NCI-H2196 treated with DMSO at 0.1 percent for 48 hours (cell line): ENCODE measurements at regions not wholly inside any gene's neighbourhood (a gene's known extent, or its start where the extent isn't known, plus 50 kb on each side); places are given as distances from the start of the nearest gene placed in this dataset.
"Not testable (repeated sequence)": the region's sequence is repeated elsewhere in the genome, so short reads cannot be mapped to it uniquely, and the experiment has no call there.

Source experiments
- DNase-seq: peaks from one replicate; lab custom pipeline; 2025; ENCODE audit not compliant: unreplicated experiment; lab: John Stamatoyannopoulos, UW

DNA sequence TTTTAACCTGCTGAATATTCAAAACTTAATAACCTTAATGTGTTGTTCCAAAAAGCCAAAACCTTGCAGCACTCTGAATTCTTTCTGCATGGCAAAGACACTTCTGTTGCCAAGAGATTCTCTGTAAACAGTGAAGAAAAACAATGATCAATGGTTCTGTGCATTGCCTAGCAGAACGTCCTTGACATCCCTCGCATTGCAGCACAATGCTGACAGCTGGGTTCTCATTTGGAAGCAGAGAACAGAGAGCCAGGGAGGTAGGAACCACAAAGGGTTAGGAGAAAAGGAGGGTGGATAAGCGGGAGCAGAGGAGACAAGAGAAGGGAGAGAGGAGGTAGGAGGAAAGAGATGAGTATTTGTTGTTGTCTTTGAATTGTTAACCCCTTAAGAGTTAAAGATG lies 501.1 kb downstream of the NAV3 start:
- DNase-seq = no peak

DNA sequence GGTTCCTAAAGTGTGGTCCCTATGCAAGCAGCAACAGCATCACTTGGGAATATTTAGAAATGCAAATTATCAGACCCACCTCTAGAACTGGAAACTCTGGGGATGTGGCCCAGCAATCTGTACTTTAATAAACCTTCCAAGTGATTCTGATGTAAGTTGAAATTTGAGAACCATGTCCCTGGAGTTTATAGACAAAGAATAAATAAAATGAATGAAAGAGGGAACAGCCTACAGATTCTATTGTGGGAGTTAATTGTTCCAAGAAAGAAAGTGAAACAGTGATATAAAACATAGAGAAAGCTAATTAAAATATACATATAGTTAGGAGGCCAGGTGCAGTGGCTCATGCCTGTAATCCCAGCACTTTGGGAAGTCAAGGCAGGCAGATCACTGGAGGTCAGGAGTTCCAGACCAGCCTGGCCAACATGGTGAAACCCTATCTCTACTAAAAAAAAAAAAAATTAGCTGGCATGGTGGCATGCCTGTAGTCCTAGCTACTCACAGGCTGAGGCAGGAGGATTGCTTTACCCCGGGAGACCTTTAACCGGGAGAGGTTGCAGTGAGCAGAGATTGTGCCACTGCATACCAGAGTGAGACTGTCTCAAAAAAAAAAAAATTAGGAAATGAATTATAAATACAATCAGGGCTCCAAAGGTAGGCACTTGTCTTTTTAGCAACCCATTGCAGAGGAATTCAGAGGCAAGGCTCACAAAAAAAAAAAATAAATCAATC lies 507.5 kb downstream of the NAV3 start:
- no peak for DNase-seq

DNA sequence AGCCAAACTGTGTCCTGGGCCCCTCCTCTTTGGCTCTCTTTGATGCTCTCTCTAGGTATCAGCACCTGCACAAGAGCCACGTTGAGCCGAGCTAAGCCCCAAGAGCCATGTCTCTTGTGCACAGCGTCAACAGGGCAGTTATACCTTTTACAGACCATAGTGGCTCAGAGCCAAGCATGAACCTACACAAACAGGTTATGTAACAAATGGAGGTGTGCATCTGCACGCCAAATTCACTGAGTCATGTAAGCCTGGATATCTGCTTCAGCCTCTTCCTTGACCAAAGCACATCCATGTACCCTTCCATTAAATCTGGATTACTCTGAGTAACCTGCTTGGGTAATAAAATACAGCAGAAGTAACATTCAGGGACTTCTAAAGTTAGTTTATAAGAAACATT lies 509.7 kb downstream of the NAV3 start:
- no peak for DNase-seq

DNA sequence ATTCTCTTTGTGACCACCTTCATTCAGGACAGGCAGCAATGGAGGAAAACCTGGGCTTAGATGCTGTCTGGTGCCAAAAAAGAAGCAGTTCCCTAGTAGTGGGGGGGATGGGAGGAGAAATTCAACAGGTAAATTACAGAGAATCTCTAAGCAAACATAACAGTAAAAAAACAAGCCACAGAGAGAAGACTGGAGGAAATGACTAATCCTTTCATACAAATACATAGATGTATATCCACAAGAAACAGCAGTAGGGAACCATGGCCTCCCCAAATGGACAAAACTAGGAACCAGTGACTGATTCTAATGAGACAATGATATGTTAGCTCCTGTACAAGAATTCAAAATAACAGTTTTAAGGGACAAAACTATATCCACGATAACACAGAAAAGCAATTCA lies 513.0 kb downstream of the NAV3 start:
- no peak for DNase-seq

DNA sequence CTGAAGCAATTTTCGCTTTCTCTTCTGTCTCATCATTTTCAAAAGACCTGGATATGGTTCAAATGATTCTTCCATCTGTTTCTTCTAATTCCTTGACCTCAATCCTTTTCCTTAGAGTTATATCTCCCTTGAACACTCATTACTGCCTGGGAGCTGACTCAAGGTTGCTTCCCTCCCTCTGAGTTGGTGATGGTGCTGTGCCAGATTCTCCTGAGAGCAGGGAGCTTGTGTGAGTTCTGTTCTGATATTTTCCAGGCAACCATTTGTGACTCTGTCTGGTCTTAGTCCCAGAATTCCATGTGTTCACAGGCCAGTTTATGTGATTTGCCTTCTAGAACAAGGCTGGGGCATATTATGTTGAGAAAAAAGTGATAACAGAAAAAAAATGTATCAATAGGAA lies 505.1 kb upstream of the SYT1 start:
- no peak for DNase-seq

DNA sequence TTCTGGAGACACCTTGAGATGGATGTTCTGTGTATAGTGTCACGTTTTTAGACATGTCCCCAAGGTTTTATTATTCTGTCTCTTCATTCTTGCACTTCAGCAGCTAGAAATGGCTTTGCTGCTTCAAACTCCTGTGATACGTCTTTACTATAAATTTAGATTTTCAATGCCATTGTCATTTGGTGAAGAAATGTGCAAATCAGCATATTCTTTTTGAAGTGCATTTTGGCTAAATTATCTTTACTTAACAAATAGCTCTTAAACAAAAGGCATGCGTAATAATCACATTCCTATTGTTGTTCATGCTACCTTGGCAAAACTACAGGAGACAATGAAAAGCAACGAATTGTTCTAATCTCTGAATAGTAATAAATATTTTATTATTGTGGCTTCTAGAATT lies 502.9 kb upstream of the SYT1 start:
- no peak for DNase-seq

DNA sequence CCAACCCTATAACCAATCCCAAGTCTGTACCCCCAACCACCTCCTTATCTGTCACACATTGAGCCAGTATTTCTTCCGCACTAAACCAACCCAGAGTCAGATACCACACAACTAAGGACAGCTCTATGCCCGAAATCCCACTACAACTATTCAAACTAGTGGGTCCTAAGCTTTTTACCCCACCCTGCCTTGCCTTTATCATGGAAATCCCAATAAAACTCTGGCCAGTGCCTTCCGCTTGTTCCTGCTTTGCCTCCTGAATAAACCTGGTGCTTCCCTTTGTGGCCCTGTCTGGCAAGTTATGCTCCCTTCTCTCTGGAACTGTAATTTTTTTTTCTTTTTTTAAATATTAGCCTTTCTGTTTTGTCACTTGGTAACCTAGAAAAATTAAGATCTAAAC lies 493.3 kb upstream of the SYT1 start:
- DNase-seq = no peak

DNA sequence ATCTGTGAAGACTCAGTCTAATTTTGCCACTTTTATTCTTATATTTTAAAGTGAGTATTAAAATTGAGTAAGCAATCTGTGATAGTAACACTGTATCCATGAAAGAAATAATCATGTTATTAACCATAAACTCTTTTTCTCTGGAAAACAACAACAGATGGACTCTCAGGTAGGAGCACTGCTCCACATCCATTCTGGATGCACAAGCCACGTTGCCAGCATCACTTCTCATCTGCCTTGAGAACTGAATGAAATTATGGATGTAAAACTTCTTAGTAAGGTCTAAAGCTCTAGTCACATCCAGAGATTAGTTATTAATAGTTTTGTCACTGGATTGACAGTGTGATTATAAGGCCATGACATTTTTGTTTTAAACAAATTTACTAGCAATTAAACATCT lies 489.1 kb upstream of the SYT1 start:
- no peak for DNase-seq

DNA sequence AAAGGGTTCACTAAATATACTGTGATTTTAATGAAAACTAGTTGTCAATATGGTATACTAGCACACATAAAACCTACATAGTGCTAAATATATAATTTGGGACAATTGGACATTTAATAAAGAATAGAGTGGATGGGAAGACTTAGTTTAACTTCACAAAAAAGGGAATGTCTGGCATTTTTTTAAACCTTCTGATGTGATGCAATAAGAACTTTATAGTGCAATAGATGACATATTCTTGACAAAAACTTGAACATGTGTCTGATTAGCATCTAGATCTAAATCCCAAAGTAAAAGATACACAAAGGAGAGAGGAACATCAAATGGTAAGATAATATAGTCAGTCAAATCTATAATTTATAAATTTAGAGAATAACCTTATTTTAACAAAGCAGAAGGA lies 488.3 kb upstream of the SYT1 start:
- DNase-seq = no peak

DNA sequence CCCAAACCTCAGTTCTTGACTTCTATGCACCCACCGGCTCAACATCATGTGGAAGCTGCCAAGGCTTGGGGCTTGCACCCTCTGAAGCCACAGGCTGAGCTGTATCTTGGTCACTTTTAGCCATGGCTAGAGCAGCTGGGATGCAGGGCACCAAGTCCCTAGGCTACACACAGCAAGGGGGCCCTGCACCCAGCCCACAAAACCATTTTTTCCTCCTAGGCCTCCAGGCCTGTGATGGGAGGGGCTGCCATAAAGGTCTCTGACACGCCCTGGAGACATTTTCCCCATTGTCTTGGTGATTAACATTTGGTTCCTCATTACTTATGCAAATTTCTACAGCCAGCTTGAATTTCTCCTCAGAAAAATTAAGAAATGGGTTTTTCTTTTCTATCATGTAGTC lies 485.5 kb upstream of the SYT1 start:
- DNase-seq = not testable (repeated sequence)

DNA sequence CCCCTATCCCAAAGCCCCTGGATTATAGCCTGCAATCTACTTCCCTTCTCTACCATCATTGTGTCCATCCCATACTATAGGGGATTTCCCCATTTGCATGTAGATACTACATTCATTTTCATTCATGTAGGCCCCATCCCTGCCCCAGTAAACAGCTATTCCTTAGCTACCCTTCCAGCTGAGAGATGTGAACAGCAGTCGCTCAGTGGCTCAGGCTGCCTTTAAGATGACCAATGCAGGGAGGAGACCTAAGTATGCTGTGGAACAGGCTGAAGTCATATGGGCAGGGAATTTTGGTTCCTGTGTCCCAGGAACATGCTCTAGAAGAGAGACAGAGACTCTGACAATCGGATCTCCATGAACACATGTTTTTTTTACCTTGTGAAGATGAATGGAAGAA lies 481.2 kb upstream of the SYT1 start:
- no peak for DNase-seq

DNA sequence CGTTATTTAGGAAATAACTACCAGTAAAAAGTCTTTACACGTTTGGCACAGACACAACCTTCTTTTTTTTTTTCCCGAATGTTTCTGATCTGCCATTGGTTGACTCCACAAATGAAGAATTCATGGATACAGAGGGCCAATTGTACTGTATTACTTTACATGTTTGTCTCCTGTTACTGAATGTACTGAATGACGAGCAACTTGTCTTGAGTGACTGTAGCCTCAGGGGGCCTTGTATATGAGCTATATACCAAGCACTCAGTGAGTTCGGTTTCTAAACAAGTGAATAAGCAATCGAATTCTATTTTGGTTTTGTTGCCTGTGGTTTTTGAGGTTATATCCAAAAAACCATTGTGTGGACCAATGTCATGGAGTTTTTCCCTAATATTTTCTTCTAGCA lies 480.0 kb upstream of the SYT1 start:
- DNase-seq = no peak

DNA sequence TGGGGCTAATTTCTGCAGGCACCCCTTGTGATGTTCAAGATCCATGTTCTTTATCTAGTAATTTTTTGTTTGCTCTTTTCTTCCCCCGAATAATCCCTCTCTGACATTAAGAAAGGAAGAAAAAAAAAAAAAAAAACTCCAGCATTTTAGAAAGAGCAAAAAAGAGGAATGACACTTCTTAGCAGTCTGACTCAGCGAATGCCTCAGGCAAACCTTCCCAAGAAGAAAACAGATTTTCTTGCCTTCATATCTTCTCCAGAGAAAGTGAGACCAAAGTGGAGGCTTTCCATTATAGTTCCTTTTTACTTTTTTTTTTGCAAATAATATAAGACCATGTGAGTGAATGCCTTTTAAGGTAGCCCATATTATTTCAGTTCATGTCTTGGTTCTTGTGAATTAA lies 479.0 kb upstream of the SYT1 start:
- no peak for DNase-seq

DNA sequence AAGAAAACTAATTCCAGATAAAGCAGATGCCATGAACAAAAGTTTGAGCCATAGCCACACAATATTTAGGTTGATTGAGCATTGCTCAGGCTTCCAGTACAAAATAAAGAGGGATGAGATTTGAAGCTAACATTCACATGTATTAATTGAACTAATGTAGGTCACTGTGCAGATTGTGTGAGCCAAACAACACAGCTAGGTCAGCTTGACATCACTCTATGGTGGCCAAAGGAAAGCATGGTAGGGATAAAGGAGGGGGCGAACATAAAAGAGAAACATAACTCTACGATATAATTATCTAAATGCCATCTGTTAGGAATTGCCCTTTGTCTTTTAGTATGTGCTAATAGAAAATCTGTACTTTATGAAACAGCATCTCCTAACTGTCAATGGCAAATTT lies 477.7 kb upstream of the SYT1 start:
- DNase-seq = no peak

DNA sequence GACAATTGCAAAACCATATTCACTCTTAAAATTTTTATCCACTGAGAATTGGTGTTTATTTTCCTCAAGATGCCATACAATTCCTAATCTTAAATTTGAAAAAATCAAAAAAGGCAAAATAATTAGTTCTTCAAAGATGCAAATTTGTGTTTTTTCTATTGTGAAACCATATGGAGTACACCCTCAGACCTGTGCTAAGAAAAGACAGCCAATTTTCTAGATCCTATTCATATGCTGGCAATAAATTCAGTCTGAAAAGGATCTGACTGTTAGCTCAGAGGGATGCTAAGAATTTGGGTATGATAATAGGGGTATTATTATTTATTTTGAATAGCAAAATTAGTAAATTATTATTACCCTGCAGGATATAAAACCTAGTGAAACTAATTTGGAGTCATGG lies 476.9 kb upstream of the SYT1 start:
- DNase-seq = no peak

DNA sequence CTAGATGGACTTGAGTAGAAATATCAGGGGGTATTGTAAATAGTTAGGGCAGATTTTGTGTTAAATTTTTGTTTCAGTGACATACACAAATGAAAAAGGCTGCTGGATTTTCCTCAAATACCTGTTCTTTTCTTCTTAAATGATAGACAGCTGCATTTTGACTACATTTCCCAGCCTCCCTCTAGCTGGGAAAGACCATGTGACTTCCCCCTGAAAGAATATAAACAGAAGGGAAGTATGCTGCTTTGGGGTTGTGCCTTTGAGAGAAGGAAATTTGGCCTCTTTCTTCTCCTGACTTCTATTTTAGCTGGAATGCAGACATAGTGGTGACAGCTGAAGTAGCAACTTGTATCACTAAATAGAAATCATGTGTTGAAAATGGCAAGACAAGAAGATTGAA lies 476.1 kb upstream of the SYT1 start:
- DNase-seq = no peak

DNA sequence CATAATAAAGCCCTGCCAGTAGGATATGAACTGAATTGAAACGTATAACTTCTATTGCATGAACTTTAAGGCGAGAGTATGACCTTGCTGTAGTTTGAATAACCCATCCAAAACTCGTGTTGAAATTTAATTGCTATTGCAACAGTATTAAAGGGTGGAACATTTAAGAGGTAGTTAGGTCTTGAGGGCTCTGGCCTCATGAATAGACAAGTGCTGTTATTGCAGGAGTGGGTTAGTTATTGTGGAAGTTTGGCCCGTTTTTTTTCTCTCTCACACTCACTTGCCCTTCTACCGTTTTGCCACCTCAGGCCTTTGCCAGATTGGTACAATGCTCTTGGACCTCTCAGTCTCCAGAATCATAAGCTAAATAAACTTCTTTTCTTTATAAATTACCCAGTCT lies 473.7 kb upstream of the SYT1 start:
- no peak for DNase-seq

DNA sequence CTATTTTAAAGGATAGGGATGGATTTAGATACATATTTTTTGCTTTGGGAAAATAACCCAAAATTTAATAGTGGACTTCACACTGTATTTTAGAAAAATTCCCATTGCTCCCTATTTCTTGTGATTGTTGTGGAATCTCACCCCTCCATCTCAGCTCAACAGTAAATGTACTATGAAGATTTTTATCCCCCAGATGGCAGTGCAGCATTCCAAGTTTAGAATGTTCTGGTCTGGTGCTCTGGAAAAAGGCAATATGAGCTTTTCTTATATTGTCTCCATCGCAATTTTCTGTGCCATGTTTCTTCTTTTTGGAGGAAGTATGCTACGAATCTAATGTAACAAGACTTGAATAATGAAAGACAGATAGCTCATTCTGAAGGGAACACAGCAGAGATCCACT lies 471.7 kb upstream of the SYT1 start:
- no peak for DNase-seq

DNA sequence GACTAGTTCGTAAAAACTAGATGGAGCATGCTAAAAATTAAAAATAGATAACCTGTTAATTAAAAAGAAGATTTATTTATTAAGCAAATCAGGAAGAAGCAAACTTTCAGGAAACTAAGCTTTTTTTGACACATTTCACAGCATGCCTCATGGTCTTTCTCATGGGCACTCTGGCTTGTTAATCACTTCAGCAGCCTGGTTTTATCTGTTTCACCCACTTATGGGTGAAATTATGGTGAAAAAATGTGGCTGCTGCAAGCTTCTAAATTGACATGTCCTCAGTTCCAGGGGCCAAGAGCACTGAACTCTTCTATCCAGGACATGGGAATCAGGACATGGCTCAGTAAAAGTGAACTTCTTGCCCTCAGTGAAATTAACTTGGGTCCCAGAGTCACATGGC lies 468.6 kb upstream of the SYT1 start:
- no peak for DNase-seq

DNA sequence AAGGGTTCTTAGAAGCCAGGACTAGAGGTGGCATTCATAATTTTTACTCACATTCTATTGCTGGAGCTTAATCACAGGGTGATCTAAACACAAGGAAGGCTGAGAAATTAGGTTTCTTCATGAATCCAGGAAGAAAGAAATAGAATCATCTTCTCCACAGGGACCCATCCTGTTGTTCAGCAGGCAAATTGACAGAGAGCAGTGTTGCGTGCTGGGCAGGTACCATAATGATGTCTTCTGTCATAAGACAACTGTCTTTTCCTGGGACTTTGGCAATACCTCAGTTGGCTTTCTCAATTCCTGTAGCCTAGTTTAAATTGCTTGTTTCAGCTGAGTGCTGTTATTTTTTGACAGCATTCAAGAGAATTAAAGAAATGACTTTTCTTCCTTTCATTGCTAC lies 468.0 kb upstream of the SYT1 start:
- no peak for DNase-seq

DNA sequence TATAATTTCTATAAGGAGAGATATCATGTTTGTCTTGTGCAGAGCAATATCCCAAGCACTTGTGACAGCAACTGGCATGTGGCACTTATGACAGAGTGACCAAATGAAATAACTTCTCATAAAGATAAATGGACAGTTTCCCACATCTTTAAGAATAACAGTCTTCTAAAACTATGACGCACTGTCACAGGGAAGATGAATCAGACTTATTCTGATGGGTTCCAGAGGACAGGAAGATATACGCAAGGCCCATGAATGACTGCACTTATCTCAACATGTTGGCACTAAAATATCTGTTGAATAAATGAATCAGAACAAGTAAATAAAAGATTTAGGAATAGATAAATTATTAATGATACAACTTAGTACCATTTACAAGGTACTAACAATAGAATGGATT lies 465.8 kb upstream of the SYT1 start:
- DNase-seq = no peak

DNA sequence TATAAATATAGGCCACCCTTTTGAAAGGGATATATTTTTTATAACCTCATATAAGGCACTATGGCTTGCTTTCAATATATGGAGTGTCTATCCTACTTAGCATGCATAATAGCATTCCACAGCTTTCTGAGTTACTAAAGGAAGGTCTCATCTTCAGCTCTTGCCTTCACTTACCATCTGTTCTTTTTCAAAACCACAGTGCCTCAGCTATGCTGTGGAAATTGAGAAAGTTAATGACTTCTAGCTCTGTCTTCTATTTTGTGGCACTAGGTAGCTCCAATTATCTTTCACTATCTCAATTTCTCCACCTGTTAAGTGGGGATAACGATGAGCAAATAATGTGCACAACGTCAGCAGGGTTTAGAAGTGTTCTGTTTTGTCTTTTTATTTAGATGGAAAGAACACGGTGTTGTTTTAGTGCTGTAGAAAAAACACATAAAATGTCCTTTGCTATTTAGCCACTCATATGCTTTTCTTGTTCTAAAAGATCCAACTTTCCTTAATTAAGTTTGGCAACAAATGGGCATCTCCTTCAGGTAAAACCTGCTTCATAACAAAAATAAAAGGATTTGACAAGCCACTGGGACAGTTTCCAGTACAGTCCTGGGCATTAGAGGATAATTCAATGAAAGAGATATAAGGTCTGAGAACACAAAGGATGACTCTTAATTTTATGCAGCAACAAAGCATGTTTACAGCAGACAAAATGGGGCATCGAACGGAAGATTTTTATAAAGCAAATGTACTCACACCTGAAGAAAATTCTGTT lies 462.0 kb upstream of the SYT1 start:
- DNase-seq = no peak

DNA sequence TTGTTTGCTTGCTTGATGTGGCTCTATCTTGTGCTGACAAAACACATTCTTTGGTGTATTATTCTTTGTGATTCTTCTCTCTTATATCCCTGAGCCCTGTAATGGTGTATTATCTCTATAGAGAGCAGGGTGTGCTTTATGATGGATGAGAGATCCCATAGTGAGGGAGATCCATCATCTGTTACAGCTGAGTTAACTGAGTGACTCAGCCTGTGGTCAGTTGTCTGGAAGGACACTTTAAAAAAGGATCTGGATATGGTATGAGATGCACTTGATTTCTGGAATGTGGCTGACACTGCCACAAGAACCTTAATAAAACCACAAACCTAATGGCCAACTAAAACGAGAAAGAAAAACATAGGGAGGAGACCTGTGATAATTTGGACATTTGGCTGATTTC lies 461.4 kb upstream of the SYT1 start:
- no peak for DNase-seq
